ENCODE measurements at regions not wholly inside any gene's neighbourhood (a gene's known extent, or its start where the extent isn't known, plus 50 kb on each side); places are given as distances from the start of the nearest gene placed in this dataset.
"Not testable (repeated sequence)": the region's sequence is repeated elsewhere in the genome, so short reads cannot be mapped to it uniquely, and the experiment has no call there.

GRCh38 chr2:126952216-126952615 lies 53.5 kb downstream of the TEX51 start:
- peaks cover 6% of the 10 kb centered on the region for H3K27me3 Mint-ChIP-seq (ENCODE audit: low read depth)
- no peaks in the 10 kb centered on the region for H3K4me1 Mint-ChIP-seq (ENCODE audit: low read depth)
- intact Hi-C loops (cut with micrococcal nuclease), result no loop called here
- DNase-seq (ENCODE audit: low spot score), result no peak
- no peak overlapping the region for H3K27ac Mint-ChIP-seq
- H3K9me3 Mint-ChIP-seq, result no peaks in the 10 kb centered on the region
- H3K4me3 Mint-ChIP-seq (ENCODE audit: low read depth), result no peak overlapping the region
- no peaks in the 10 kb centered on the region for H3K36me3 Mint-ChIP-seq (ENCODE audit: low read depth)

GRCh38 chr2:126953483-126953882 lies 54.8 kb downstream of the TEX51 start:
- H3K9me3 Mint-ChIP-seq, result no peaks in the 10 kb centered on the region
- H3K36me3 Mint-ChIP-seq (ENCODE audit: low read depth), result no peaks in the 10 kb centered on the region
- no peaks in the 10 kb centered on the region for H3K4me1 Mint-ChIP-seq (ENCODE audit: low read depth)
- intact Hi-C loops (cut with micrococcal nuclease), result no loop called here
- peaks cover 6% of the 10 kb centered on the region for H3K27me3 Mint-ChIP-seq (ENCODE audit: low read depth)
- DNase-seq (ENCODE audit: low spot score), result no peak
- no peak overlapping the region for H3K4me3 Mint-ChIP-seq (ENCODE audit: low read depth)
- H3K27ac Mint-ChIP-seq, result no peak overlapping the region

GRCh38 chr2:126954831-126955230 lies 56.1 kb downstream of the TEX51 start:
- intact Hi-C loops (cut with micrococcal nuclease), result no loop called here
- H3K27me3 Mint-ChIP-seq (ENCODE audit: low read depth), result peaks cover 8% of the 10 kb centered on the region
- H3K27ac Mint-ChIP-seq, result no peak overlapping the region
- DNase-seq (ENCODE audit: low spot score), result no peak
- no peaks in the 10 kb centered on the region for H3K4me1 Mint-ChIP-seq (ENCODE audit: low read depth)
- no peak overlapping the region for H3K4me3 Mint-ChIP-seq (ENCODE audit: low read depth)
- no peaks in the 10 kb centered on the region for H3K36me3 Mint-ChIP-seq (ENCODE audit: low read depth)
- H3K9me3 Mint-ChIP-seq, result no peaks in the 10 kb centered on the region

- H3K27ac Mint-ChIP-seq; H3K4me3 Mint-ChIP-seq (ENCODE audit: low read depth); H3K4me1 Mint-ChIP-seq (ENCODE audit: low read depth); H3K36me3 Mint-ChIP-seq (ENCODE audit: low read depth); DNase-seq (ENCODE audit: low spot score); intact Hi-C loops (cut with micrococcal nuclease); H3K9me3 Mint-ChIP-seq: not testable (repeated sequence)
- peaks cover 11% of the 10 kb centered on the region for H3K27me3 Mint-ChIP-seq (ENCODE audit: low read depth)
Observed at GRCh38 chr2:126956773-126957172, 58.1 kb downstream of the TEX51 start.

- Mint-ChIP-seq H3K9me3 (no peaks in the 10 kb centered on the region), H3K27me3 (ENCODE audit: low read depth) (peaks cover 21% of the 10 kb centered on the region), H3K36me3 (ENCODE audit: low read depth) (no peaks in the 10 kb centered on the region), H3K4me3 (ENCODE audit: low read depth) (no peak overlapping the region), H3K4me1 (ENCODE audit: low read depth) (no peaks in the 10 kb centered on the region), H3K27ac (no peak overlapping the region)
- DNase-seq (ENCODE audit: low spot score), result no peak
- intact Hi-C loops (cut with micrococcal nuclease), result no loop called here
Observed at GRCh38 chr2:126963390-126963789, 64.7 kb downstream of the TEX51 start.

GRCh38 chr2:126966601-126967000 lies 67.9 kb downstream of the TEX51 start:
- intact Hi-C loops (cut with micrococcal nuclease), result no loop called here
- DNase-seq (ENCODE audit: low spot score), result no peak
- peaks cover 35% of the 10 kb centered on the region for H3K27me3 Mint-ChIP-seq (ENCODE audit: low read depth)
- H3K4me3 Mint-ChIP-seq (ENCODE audit: low read depth), result no peak overlapping the region
- no peaks in the 10 kb centered on the region for H3K36me3 Mint-ChIP-seq (ENCODE audit: low read depth)
- H3K9me3 Mint-ChIP-seq, result no peaks in the 10 kb centered on the region
- no peak overlapping the region for H3K27ac Mint-ChIP-seq
- H3K4me1 Mint-ChIP-seq (ENCODE audit: low read depth), result no peaks in the 10 kb centered on the region

GRCh38 chr2:126970583-126970982 lies 71.9 kb downstream of the TEX51 start:
- intact Hi-C loops (cut with micrococcal nuclease), result loop anchor here (10.0 kb wide), 1 partner anchor 446 kb away; no protein-coding TSS in a partner anchor
- Mint-ChIP-seq H3K36me3 (ENCODE audit: low read depth) (no peaks in the 10 kb centered on the region), H3K9me3 (no peaks in the 10 kb centered on the region), H3K4me1 (ENCODE audit: low read depth) (no peaks in the 10 kb centered on the region), H3K27ac (no peak overlapping the region), H3K27me3 (ENCODE audit: low read depth) (peaks cover 50% of the 10 kb centered on the region), H3K4me3 (ENCODE audit: low read depth) (no peak overlapping the region)
- no peak for DNase-seq (ENCODE audit: low spot score)

- Mint-ChIP-seq H3K4me1 (ENCODE audit: low read depth) (no peaks in the 10 kb centered on the region), H3K27ac (no peak overlapping the region), H3K36me3 (ENCODE audit: low read depth) (no peaks in the 10 kb centered on the region), H3K9me3 (no peaks in the 10 kb centered on the region), H3K27me3 (ENCODE audit: low read depth) (peaks cover 47% of the 10 kb centered on the region), H3K4me3 (ENCODE audit: low read depth) (no peak overlapping the region)
- intact Hi-C loops (cut with micrococcal nuclease), result loop anchor here (10.0 kb wide), 1 partner anchor 446 kb away; no protein-coding TSS in a partner anchor
- DNase-seq (ENCODE audit: low spot score), result no peak
Observed at GRCh38 chr2:126971162-126971480, 72.4 kb downstream of the TEX51 start.

- H3K9me3 Mint-ChIP-seq, result no peaks in the 10 kb centered on the region
- no peaks in the 10 kb centered on the region for H3K36me3 Mint-ChIP-seq (ENCODE audit: low read depth)
- H3K27ac Mint-ChIP-seq, result no peak overlapping the region
- peak; percentile 49 for DNase-seq (ENCODE audit: low spot score)
- H3K4me3 Mint-ChIP-seq (ENCODE audit: low read depth), result no peak overlapping the region
- no peaks in the 10 kb centered on the region for H3K4me1 Mint-ChIP-seq (ENCODE audit: low read depth)
- H3K27me3 Mint-ChIP-seq (ENCODE audit: low read depth), result peaks cover 46% of the 10 kb centered on the region
- intact Hi-C loops (cut with micrococcal nuclease), result loop anchor here (10.0 kb wide), 1 partner anchor 447 kb away; no protein-coding TSS in a partner anchor
Observed at GRCh38 chr2:126971481-126972278, 73.0 kb downstream of the TEX51 start.

- no peak for DNase-seq (ENCODE audit: low spot score)
- H3K36me3 Mint-ChIP-seq (ENCODE audit: low read depth), result no peaks in the 10 kb centered on the region
- intact Hi-C loops (cut with micrococcal nuclease), result loop anchor here (10.0 kb wide), 1 partner anchor 447 kb away; no protein-coding TSS in a partner anchor
- no peaks in the 10 kb centered on the region for H3K4me1 Mint-ChIP-seq (ENCODE audit: low read depth)
- H3K27me3 Mint-ChIP-seq (ENCODE audit: low read depth), result peaks cover 40% of the 10 kb centered on the region
- H3K27ac Mint-ChIP-seq, result no peak overlapping the region
- H3K9me3 Mint-ChIP-seq, result no peaks in the 10 kb centered on the region
- H3K4me3 Mint-ChIP-seq (ENCODE audit: low read depth), result no peak overlapping the region
Observed at GRCh38 chr2:126972279-126972626, 73.6 kb downstream of the TEX51 start.

GRCh38 chr2:126973745-126974144 lies 75.1 kb downstream of the TEX51 start:
- intact Hi-C loops (cut with micrococcal nuclease), result loop anchor here (10.0 kb wide), 1 partner anchor 449 kb away; no protein-coding TSS in a partner anchor
- peaks cover 34% of the 10 kb centered on the region for H3K27me3 Mint-ChIP-seq (ENCODE audit: low read depth)

GRCh38 chr2:126975671-126976655 lies 77.3 kb downstream of the TEX51 start:
- Mint-ChIP-seq H3K9me3 (no peaks in the 10 kb centered on the region), H3K27ac (no peak overlapping the region), H3K4me3 (ENCODE audit: low read depth) (no peak overlapping the region), H3K4me1 (ENCODE audit: low read depth) (no peaks in the 10 kb centered on the region), H3K36me3 (ENCODE audit: low read depth) (no peaks in the 10 kb centered on the region), H3K27me3 (ENCODE audit: low read depth) (peaks cover 18% of the 10 kb centered on the region)
- DNase-seq (ENCODE audit: low spot score), result no peak
- intact Hi-C loops (cut with micrococcal nuclease), result loop anchor here (10.0 kb wide), 1 partner anchor 451 kb away; no protein-coding TSS in a partner anchor

More at GRCh38 chr2:126973745-126974144, 75.1 kb downstream of the TEX51 start:
- Mint-ChIP-seq H3K9me3 (no peaks in the 10 kb centered on the region), H3K36me3 (ENCODE audit: low read depth) (no peaks in the 10 kb centered on the region), H3K4me1 (ENCODE audit: low read depth) (no peaks in the 10 kb centered on the region), H3K27ac (no peak overlapping the region), H3K4me3 (ENCODE audit: low read depth) (no peak overlapping the region)
- no peak for DNase-seq (ENCODE audit: low spot score)

Measured in activated T-helper 2 cell treated with anti-CD3 and anti-CD28 coated beads, Interferon-gamma antibody, Interleukin-2, Interleukin-4, amounts not matched to agents 10 μg/mL and 5 μg/mL and 100 μg/mL, durations not matched to agents 14 hours and 24 hours and 36 hours (primary cell).